GM18499 (cell line): ENCODE measurements at regions not wholly inside any gene's neighbourhood (a gene's known extent, or its start where the extent isn't known, plus 50 kb on each side); places are given as distances from the start of the nearest gene placed in this dataset.
A peak's percentile ranks its signal among the peaks of the same experiment; 100 is the strongest.
"Not testable (repeated sequence)": the region's sequence is repeated elsewhere in the genome, so short reads cannot be mapped to it uniquely, and the experiment has no call there.

Experiments
- ATAC-seq: cut with Tn5 transposase; IDR thresholded peaks from one replicate; pipeline ENCODE4 v1.9.1; 2021; ENCODE audit warnings: moderate number of reproducible peaks; ENCODE audit not compliant: insufficient read depth, unreplicated experiment

GRCh38 chr7:89607792-89608191 is 546.5 kb upstream of the STEAP1 start:
- no peak for ATAC-seq

- not testable (repeated sequence) for ATAC-seq
Observed at GRCh38 chr7:89616829-89617228, 537.4 kb upstream of the STEAP1 start.

GRCh38 chr7:89618274-89618673 is 536.0 kb upstream of the STEAP1 start:
- ATAC-seq, result no peak

GRCh38 chr7:89621925-89622641 is 532.2 kb upstream of the STEAP1 start:
- no peak for ATAC-seq

- peak; percentile 97 for ATAC-seq
Observed at GRCh38 chr7:89623018-89623672, 531.1 kb upstream of the STEAP1 start.

GRCh38 chr7:89624155-89624554 is 530.1 kb upstream of the STEAP1 start:
- not testable (repeated sequence) for ATAC-seq

GRCh38 chr7:89648509-89648908 is 505.8 kb upstream of the STEAP1 start:
- ATAC-seq, result no peak

- no peak for ATAC-seq
Observed at GRCh38 chr7:89655946-89656345, 498.3 kb upstream of the STEAP1 start.

GRCh38 chr7:89661876-89662275 is 492.4 kb upstream of the STEAP1 start:
- no peak for ATAC-seq

GRCh38 chr7:89666136-89666835 is 488.0 kb upstream of the STEAP1 start:
- ATAC-seq, result no peak

- ATAC-seq, result no peak
Observed at GRCh38 chr7:89680161-89680560, 474.1 kb upstream of the STEAP1 start.

GRCh38 chr7:89681448-89681847 is 472.8 kb upstream of the STEAP1 start:
- no peak for ATAC-seq

GRCh38 chr7:89685287-89685686 is 469.0 kb upstream of the STEAP1 start:
- ATAC-seq, result no peak

- ATAC-seq, result no peak
Observed at GRCh38 chr7:89687211-89687610, 467.1 kb upstream of the STEAP1 start.

GRCh38 chr7:89695241-89695640 is 459.0 kb upstream of the STEAP1 start:
- ATAC-seq, result no peak

- no peak for ATAC-seq
Observed at GRCh38 chr7:89714131-89714530, 440.1 kb upstream of the STEAP1 start.

GRCh38 chr7:89718941-89719340 is 435.3 kb upstream of the STEAP1 start:
- not testable (repeated sequence) for ATAC-seq

GRCh38 chr7:89728481-89728880 is 425.8 kb upstream of the STEAP1 start:
- ATAC-seq, result no peak

GRCh38 chr7:89731751-89732445 is 422.4 kb upstream of the STEAP1 start:
- no peak for ATAC-seq

GRCh38 chr7:89738549-89738948 is 415.7 kb upstream of the STEAP1 start:
- no peak for ATAC-seq

GRCh38 chr7:89757910-89758309 is 396.4 kb upstream of the STEAP1 start:
- ATAC-seq, result no peak
